Psoas muscle (tissue), 7 donors: ENCODE measurements at regions not wholly inside any gene's neighbourhood (a gene's known extent, or its start where the extent isn't known, plus 50 kb on each side); places are given as distances from the start of the nearest gene placed in this dataset.

Experiments used
- ATAC-seq, 4 donors: fragments of 200-7000 bp; cut with Tn5 transposase; one replicate each; pipeline ENCODE4 v1.9.1; 2020; ENCODE audit warnings: moderate library complexity in 3 of 4, mild to moderate bottlenecking in 2 of 4
- DNase-seq, 2 donors: peaks; one replicate each; pipeline ENCODE4 v3.0.0-alpha.2; 2020
- H3K27ac ChIP-seq: fragments of 200-600 bp; one replicate; pipeline ENCODE4 v1.8.0; 2022
- H3K27me3 ChIP-seq, 3 donors: fragments of 200-600 bp in 1 of 3; one replicate each; pipeline versions ENCODE4 v1.6.1 to v1.8.0; 2013 to 2022; ENCODE audit warnings: low read length in 2 of 3, mild to moderate bottlenecking in 2 of 3, moderate library complexity in 1 of 3; ENCODE audit not compliant: insufficient read depth in 3 of 3
- H3K36me3 ChIP-seq, 2 donors: fragments of 200-600 bp in 1 of 2; one replicate each; pipeline versions ENCODE4 v1.6.1 to v1.8.0; 2013 to 2022; ENCODE audit warnings: low read depth in 1 of 2, mild to moderate bottlenecking in 1 of 2, moderate library complexity in 1 of 2; ENCODE audit not compliant: insufficient read depth in 1 of 2
- H3K4me1 ChIP-seq: fragments of 200-600 bp; one replicate; pipeline ENCODE4 v1.8.0; 2022
- H3K4me3 ChIP-seq: fragments of 200-600 bp; one replicate; pipeline ENCODE4 v1.8.0; 2022; ENCODE audit warnings: mild to moderate bottlenecking
- H3K9me3 ChIP-seq: fragments of 200-600 bp; one replicate; pipeline ENCODE4 v1.8.0; 2022
- WGBS, 3 donors: extraction: QIAGEN DNeasy Blood & Tissue Kit; methylation state at CpG; one replicate each; pipeline versions ENCODE4 v1.1.6 to v1.1.7; 2013; 5-methylcytosine and 5-hydroxymethylcytosine counted together
- intact Hi-C, 2 donors: fragments of 100-400 bp; cut with DNase I; formaldehyde crosslinking; loops; one replicate each; pipeline versions ENCODE4 v1.11.0 to v1.14.2; 2022
- TF ChIP-seq, protein P1 (sequence below): fragments of 200-600 bp; IDR thresholded peaks from one replicate; pipeline ENCODE4 v1.8.0; 2022; ENCODE audit warnings: antibody characterized with exemption
- donor health status: healthy with polysubstance abuse.
- donor health status: DM: no; HTN: no; CAD: no; lungs with moderate emphysema.
- donor health status: Bipolar disorder and iron deficiency.
- donor health status: healthy.
- donor health status: DM: yes; HTN: yes; CAD: no.
- donor health status: DM: no; HTN: no; CAD: no.
- donor health status: DM: yes; HTN: yes; CAD: no.

DNA sequence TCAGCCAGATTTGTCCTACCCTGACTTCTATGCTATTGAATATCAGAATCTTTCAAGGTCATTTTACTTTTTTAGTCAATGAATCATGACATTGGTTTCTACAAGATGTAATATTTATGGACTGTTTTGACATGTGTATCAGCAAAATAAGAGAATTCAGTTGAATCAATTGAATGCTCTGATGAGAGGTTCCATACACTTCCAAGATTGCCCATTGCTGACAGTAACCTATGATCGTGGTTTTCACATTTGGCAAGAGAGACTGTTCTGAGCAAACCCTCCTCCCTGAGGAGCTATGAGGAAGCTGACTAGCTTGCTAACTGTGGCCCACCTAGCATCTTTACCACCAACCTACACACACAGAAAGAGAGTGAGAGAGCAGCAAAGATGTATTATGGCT lies 56.7 kb upstream of the FST start:
- TF ChIP-seq, protein P1, sequence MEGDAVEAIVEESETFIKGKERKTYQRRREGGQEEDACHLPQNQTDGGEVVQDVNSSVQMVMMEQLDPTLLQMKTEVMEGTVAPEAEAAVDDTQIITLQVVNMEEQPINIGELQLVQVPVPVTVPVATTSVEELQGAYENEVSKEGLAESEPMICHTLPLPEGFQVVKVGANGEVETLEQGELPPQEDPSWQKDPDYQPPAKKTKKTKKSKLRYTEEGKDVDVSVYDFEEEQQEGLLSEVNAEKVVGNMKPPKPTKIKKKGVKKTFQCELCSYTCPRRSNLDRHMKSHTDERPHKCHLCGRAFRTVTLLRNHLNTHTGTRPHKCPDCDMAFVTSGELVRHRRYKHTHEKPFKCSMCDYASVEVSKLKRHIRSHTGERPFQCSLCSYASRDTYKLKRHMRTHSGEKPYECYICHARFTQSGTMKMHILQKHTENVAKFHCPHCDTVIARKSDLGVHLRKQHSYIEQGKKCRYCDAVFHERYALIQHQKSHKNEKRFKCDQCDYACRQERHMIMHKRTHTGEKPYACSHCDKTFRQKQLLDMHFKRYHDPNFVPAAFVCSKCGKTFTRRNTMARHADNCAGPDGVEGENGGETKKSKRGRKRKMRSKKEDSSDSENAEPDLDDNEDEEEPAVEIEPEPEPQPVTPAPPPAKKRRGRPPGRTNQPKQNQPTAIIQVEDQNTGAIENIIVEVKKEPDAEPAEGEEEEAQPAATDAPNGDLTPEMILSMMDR: no peak
- Histone ChIP-seq H3K27me3 (no peaks in the 10 kb centered on the region), H3K4me1 (no peaks in the 10 kb centered on the region), H3K4me3 (no peak overlapping the region), H3K36me3 (no peaks in the 10 kb centered on the region), H3K27ac (no peak overlapping the region), H3K9me3 (no peaks in the 10 kb centered on the region)
- intact Hi-C loops: loop anchor here in 1 of 2 donors (10.0 kb wide), 1 partner anchor 801 kb away; no protein-coding TSS in a partner anchor
- DNase-seq (no peak), ATAC-seq (no peak)
- 70 to 71% (median 71%) methylated on average over 1 of the region's 1 CpG for WGBS, 3 donors

DNA sequence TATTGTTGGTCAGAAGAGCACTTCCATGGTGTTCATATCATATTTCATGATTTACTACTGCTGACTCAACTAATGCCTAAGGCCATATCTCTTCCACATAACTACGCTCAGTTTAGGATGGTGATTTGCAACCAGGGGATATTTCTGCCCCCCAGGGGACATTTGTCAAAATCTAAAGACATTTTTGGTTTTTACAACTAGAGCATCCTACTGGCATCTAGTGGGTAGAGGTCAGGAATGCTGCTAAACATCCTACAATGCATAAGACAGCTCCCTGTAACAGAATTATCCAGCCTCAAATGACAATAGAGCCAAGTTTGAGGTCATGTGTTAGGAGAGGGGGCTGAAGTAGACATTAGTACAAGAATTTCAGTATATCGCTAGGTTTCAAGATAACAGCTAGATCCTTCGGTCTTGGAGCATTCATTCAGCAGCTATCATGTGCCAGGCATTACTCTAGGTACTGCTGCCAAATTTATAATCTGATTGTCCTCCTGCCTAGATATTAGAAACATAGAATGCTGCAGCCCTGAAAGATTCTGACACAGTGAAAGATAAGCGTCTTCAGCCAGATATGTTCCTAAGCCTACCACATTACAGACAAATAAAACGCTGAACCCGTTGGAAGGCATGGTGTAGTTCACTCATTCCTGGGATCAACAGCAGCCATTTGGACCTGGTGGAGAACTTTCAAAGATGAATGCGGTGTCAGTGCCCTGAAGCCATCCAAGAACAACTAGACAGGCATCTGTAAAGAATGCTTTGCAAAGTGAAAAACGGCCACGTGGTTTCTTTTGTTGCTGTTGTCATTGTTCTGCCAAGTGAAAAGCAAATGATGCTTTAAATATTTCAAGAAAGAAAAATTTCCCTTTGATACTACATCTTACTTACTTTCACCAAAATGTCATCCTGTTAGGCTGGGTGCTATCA lies 55.5 kb upstream of the FST start:
- no peak overlapping the region for H3K27ac ChIP-seq
- TF ChIP-seq, protein P1: no peak
- no peak for ATAC-seq

DNA sequence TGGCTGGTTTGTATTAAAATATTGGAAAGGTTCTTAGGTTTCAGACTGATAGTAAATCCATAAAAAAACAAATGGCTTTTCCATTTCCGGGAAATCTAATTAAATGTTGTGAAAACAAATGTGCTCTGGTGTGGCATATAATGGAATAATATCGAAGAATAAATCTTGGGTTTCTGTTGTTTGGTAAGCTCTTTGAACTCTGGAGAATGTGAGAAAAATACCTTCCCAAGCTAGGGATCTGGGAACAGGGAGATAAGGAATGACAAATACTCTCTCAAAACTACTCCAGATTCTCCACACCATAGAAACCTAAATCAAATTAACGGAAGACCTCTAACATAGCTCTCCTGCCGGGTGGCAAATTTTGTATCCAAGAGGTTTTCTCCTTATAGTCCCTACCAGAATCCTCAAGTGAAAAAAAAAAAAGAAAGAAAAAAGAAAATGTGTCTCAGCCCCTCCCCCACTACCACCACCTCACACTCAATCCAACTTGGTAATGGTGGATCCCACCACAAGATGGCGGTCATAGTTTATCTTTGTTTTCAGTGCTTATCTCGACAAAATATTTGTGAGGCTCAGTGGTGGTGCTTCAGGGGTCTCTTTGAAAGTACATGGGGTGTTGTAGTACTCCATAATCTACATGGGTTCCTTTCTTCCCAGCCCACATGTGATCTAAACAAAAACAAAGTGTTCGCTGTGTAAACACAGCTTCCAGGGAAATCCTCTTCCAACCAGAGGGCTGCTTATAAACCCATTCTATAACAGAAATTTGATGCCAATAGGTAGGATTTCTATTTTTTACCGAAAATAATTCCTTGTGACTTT lies 54.5 kb upstream of the FST start:
- Histone ChIP-seq H3K36me3 (no peaks in the 10 kb centered on the region), H3K9me3 (no peaks in the 10 kb centered on the region), H3K4me3 (no peak overlapping the region), H3K27ac (no peak overlapping the region), H3K4me1 (no peaks in the 10 kb centered on the region), H3K27me3 (no peaks in the 10 kb centered on the region)
- ATAC-seq (peak in 1 of 4 donors; percentile 38), DNase-seq (no peak)
- 60 to 65% (median 61%) methylated on average over 8 of the region's 8 CpGs for WGBS, 3 donors
- intact Hi-C loops: loop anchor here in 1 of 2 donors (10.0 kb wide), 1 partner anchor 799 kb away; no protein-coding TSS in a partner anchor
- TF ChIP-seq, protein P1: peak; percentile 37

More for the DNA sequence above, 55.5 kb upstream of the FST start:
- H3K4me3 ChIP-seq: no peak overlapping the region
- 46 to 55% (median 52%) methylated on average over 9 of the region's 9 CpGs for WGBS, 3 donors
- no peaks in the 10 kb centered on the region for H3K27me3 ChIP-seq
- DNase-seq: no peak
- no peaks in the 10 kb centered on the region for H3K9me3 ChIP-seq
- intact Hi-C loops: loop anchor here in 1 of 2 donors (10.0 kb wide), 1 partner anchor 800 kb away; no protein-coding TSS in a partner anchor
- no peaks in the 10 kb centered on the region for H3K36me3 ChIP-seq
- no peaks in the 10 kb centered on the region for H3K4me1 ChIP-seq

DNA sequence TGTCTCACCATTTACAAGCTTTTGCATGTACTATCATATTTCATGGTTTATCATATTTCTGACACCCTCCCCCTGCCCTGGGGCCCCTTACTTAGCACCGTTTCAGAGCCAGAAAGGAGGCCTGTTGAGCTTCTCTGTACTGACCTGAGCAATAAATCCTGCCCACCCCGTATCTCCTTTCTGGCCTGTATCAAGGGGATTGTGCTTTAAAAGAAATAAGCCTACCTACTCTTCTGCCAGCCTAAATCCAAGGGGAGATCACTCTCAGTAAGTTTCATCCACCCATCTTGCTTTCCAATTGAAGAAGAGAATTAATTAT lies 54.0 kb upstream of the FST start:
- DNase-seq (no peak), ATAC-seq (no peak)
- no peaks in the 10 kb centered on the region for H3K9me3 ChIP-seq
- no peaks in the 10 kb centered on the region for H3K4me1 ChIP-seq
- intact Hi-C loops: loop anchor here in 1 of 2 donors (10.0 kb wide), 1 partner anchor 798 kb away; no protein-coding TSS in a partner anchor
- H3K4me3 ChIP-seq: no peak overlapping the region
- no peaks in the 10 kb centered on the region for H3K36me3 ChIP-seq
- TF ChIP-seq, protein P1: no peak
- WGBS, 3 donors: 41 to 48% (median 46%) methylated on average over 2 of the region's 2 CpGs
- H3K27ac ChIP-seq: no peak overlapping the region
- H3K27me3 ChIP-seq: no peaks in the 10 kb centered on the region
